Keratinocyte (primary cell): ENCODE measurements at regions not wholly inside any gene's neighbourhood (a gene's known extent, or its start where the extent isn't known, plus 50 kb on each side); places are given as distances from the start of the nearest gene placed in this dataset.
"Not testable (repeated sequence)": the region's sequence is repeated elsewhere in the genome, so short reads cannot be mapped to it uniquely, and the experiment has no call there.

Experiments
- DNase-seq: peaks from one replicate; pipeline ENCODE4 v3.0.0-alpha.2; 2011; ENCODE audit warnings: low read depth, missing footprints, low spot score
- FAIRE-seq: peaks from 2 replicates; lab custom pipeline; 2011; peaks lifted over from hg19 to GRCh38; lab: Jason Lieb, UNC
- H2AFZ ChIP-seq: 2 replicates; pipeline ENCODE4 v1.6.0; 2012; ENCODE audit warnings: low read length, control low read depth, inconsistent platforms; ENCODE audit not compliant: control insufficient read depth
- H3K27ac ChIP-seq: 2 replicates; pipeline ENCODE4 v1.5.1; 2011; ENCODE audit warnings: low read length; ENCODE audit not compliant: control insufficient read depth, insufficient read depth
- H3K27me3 ChIP-seq: 3 replicates; pipeline ENCODE4 v1.6.0; 2011; ENCODE audit warnings: low read length; ENCODE audit not compliant: control insufficient read depth, insufficient read depth; ENCODE audit errors: extremely low read depth
- H3K36me3 ChIP-seq, 2 experiments: 2 replicates in 1 of 2; 3 replicates in 1 of 2; pipeline ENCODE4 v1.5.1; 2011; ENCODE audit warnings: low read length in 2 of 2, mild to moderate bottlenecking in 1 of 2; ENCODE audit not compliant: control insufficient read depth in 2 of 2, insufficient read depth in 2 of 2; ENCODE audit errors: extremely low read depth in 1 of 2
- H3K4me1 ChIP-seq: 3 replicates; pipeline ENCODE4 v1.5.1; 2011; ENCODE audit warnings: low read length; ENCODE audit not compliant: control insufficient read depth, insufficient read depth; ENCODE audit errors: extremely low read depth
- H3K4me2 ChIP-seq: 3 replicates; pipeline ENCODE4 v1.6.0; 2011; ENCODE audit warnings: low read depth, low read length; ENCODE audit not compliant: control insufficient read depth, insufficient read depth; ENCODE audit errors: extremely low read depth
- H3K4me3 ChIP-seq, 3 experiments: fragments of 200-600 bp in 1 of 3; sonication (generic) in 1 of 3; 2 replicates in 2 of 3; 3 replicates in 1 of 3; pipeline ENCODE4 v1.5.1; 2011 to 2016; ENCODE audit warnings: low read length in 3 of 3, mild to moderate bottlenecking in 3 of 3, control low read depth in 2 of 3, inconsistent platforms in 1 of 3, low read depth in 1 of 3, mixed read lengths in 1 of 3, mixed run types in 1 of 3, moderate library complexity in 1 of 3; ENCODE audit not compliant: control insufficient read depth in 2 of 3, insufficient read depth in 2 of 3; ENCODE audit errors: extremely low read depth in 1 of 3
- H3K79me2 ChIP-seq: 2 replicates; pipeline ENCODE4 v1.6.0; 2012; ENCODE audit warnings: low read length; ENCODE audit not compliant: control insufficient read depth, insufficient read depth
- H3K9ac ChIP-seq: 3 replicates; pipeline ENCODE4 v1.6.0; 2011; ENCODE audit warnings: low read length; ENCODE audit not compliant: control insufficient read depth, insufficient read depth; ENCODE audit errors: extremely low read depth
- H3K9me1 ChIP-seq: 3 replicates; pipeline ENCODE4 v1.6.0; 2011; ENCODE audit warnings: low read length; ENCODE audit not compliant: control insufficient read depth, insufficient read depth; ENCODE audit errors: extremely low read depth
- H3K9me3 ChIP-seq: 2 replicates; pipeline ENCODE4 v1.5.1; 2012; ENCODE audit warnings: low read depth, low read length; ENCODE audit not compliant: control insufficient read depth
- H4K20me1 ChIP-seq: 3 replicates; pipeline ENCODE4 v1.6.0; 2011; ENCODE audit warnings: low read length; ENCODE audit not compliant: control insufficient read depth, insufficient read depth; ENCODE audit errors: extremely low read depth
- dilution Hi-C: fragments of 300-500 bp; cut with MboI; formaldehyde crosslinking; loops from one replicate; pipeline ENCODE4 v1.7.0; 2020; ENCODE audit warnings: low sequenced_read_pairs; ENCODE audit not compliant: extremely low pct_ligation_motif_present

DNA sequence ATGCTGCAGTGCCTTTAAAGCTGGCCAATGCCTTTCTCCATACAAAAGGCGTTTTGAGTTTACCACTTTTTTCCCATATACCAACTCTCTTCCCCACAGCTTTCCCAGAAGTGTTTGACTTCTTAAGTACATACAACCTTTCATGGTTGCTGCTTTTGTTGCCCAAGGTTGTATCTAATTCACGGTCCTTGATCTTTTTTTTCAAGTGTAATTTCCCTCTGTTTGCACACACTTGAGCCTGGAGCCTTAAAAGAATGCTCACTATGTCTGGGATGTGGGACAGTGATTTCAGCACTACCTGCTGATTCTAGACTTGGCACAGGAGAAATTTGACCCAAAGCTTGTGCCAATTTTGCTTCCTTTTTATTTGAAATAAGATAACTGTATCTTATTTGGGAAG lies 324.7 kb downstream of the ANAPC1 start:
- H3K27ac ChIP-seq, H3K4me2 ChIP-seq, H3K9me1 ChIP-seq, H4K20me1 ChIP-seq, FAIRE-seq, H3K79me2 ChIP-seq, H3K27me3 ChIP-seq, dilution Hi-C loops, H3K36me3 ChIP-seq, DNase-seq, H3K4me3 ChIP-seq, H3K9ac ChIP-seq, H2AFZ ChIP-seq, H3K9me3 ChIP-seq, H3K4me1 ChIP-seq: not testable (repeated sequence)

DNA sequence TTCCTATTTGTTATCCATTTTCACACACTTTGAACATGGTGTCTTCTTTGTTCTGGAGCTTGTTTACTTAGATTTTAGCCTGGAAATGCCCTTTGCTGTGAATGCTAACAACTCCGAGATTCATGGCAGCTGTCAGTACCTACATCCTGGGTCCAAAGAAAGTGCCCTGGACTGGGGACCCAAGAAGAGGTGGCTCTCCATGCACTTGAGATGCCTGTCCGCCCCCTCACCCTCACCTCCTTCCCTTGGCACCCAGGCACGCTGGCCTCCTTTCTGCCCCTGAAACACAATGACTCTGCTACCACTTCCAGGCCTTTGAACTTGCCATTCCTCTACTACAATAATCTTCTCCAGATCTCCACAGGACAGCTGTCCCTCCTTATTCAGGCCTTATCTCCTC lies 324.2 kb downstream of the ANAPC1 start:
- H3K9me3 ChIP-seq, H3K4me1 ChIP-seq, DNase-seq, H3K27ac ChIP-seq, H3K9me1 ChIP-seq, H4K20me1 ChIP-seq, dilution Hi-C loops, FAIRE-seq, H3K9ac ChIP-seq, H2AFZ ChIP-seq, H3K4me2 ChIP-seq, H3K36me3 ChIP-seq, H3K79me2 ChIP-seq, H3K4me3 ChIP-seq, H3K27me3 ChIP-seq: not testable (repeated sequence)

DNA sequence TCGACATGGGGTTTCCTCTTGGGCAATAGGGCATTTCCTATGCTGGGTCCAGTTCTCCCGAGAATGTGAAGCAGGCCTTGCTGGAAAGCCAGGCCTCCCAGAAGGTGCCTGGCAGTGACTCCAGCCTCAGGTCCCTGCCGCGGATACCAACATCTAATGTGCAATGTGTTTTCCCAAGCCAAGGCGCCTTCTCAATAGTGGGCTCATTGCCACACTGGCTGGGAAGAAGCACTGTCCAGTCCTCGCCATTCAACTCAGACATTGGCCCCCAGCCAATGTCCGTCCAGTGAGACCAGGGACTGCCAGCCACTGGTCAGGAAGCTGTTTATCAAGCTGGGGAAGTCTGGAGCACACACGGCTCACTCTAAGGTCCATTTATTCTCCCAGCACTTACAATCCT lies 317.9 kb downstream of the ANAPC1 start:
- H3K4me2 ChIP-seq, H3K36me3 ChIP-seq, dilution Hi-C loops, H3K79me2 ChIP-seq, FAIRE-seq, H3K27ac ChIP-seq, H3K4me1 ChIP-seq, H3K9ac ChIP-seq, H4K20me1 ChIP-seq, H3K27me3 ChIP-seq, H3K9me1 ChIP-seq, H3K9me3 ChIP-seq, H2AFZ ChIP-seq, H3K4me3 ChIP-seq, DNase-seq: not testable (repeated sequence)

DNA sequence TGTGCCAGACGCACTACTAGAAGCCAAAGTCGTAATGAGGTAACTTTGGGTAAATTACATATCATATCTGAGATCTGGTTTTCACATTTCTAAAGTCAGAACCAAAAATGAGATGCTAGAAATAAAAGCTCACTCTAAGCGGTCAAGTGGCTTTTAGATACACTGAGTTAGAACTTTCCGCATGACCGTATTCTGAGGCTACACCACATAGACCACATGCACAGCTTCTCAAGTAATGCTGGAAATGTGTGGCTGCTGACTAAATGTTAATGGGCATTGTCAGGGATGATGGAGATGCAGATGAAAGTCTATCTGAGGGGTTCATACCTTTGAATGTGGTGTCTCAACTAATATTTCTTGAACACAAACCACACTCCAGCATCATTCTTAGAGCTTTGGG lies 316.8 kb downstream of the ANAPC1 start:
- H2AFZ ChIP-seq, dilution Hi-C loops, H3K4me3 ChIP-seq, H3K4me1 ChIP-seq, FAIRE-seq, H3K9me3 ChIP-seq, H3K79me2 ChIP-seq, H3K27me3 ChIP-seq, H3K4me2 ChIP-seq, H3K36me3 ChIP-seq, H3K9me1 ChIP-seq, H3K27ac ChIP-seq, DNase-seq, H4K20me1 ChIP-seq, H3K9ac ChIP-seq: not testable (repeated sequence)

DNA sequence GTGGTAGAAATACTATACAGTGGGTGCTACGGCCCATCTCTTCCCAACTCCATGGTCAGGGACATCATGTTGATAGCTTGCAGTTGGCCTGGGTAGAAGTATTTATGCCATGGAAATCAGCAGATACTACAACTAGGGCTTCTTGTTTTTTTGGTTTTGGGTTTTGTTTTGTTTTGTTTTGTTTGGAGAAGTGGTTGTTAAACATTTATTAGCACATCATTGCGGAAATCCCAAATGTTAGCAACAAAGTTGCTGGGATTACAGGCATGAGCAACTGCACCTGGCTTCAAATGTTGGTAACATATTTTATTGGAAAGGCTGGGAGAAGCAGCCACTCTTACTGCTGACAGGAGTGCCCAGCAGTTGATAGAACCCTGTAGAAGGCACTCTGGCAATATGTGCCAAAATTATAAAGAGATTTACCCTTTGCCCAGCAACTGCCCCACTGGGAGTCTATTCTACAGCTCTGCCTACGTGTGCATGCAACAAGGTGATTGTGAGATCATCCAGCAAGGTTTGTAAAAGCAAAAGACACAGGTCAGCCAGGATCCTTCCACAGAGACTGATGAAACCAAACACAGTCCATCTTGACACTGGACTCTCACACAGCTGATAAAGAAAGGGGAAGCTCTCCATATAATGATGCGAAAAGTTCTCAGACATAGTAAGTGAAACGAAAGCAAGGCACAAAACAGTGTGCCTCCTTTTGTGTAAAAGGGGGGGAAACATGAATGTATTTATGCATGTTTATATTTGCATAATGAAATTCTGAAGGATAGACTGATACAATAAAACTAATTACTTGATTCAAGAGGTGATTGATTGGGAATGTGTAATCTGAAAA lies 314.4 kb downstream of the ANAPC1 start:
- H3K4me3 ChIP-seq, H3K9ac ChIP-seq, H4K20me1 ChIP-seq, H3K36me3 ChIP-seq, H3K9me1 ChIP-seq, dilution Hi-C loops, DNase-seq, H3K79me2 ChIP-seq, H3K9me3 ChIP-seq, H3K27me3 ChIP-seq, H3K27ac ChIP-seq, H2AFZ ChIP-seq, FAIRE-seq, H3K4me1 ChIP-seq, H3K4me2 ChIP-seq: not testable (repeated sequence)
